ENCODE measurements at regions not wholly inside any gene's neighbourhood (a gene's known extent, or its start where the extent isn't known, plus 50 kb on each side); places are given as distances from the start of the nearest gene placed in this dataset.

GRCh38 chr5:164235300-164235891 is 730.0 kb downstream of the MAT2B start:
- Histone ChIP-seq H4K20me1 (ENCODE audit: insufficient read depth, low read length) (no peaks in the 10 kb centered on the region), H3K9ac (ENCODE audit: insufficient read depth, low read depth, low read length) (no peak overlapping the region), H3K79me2 (ENCODE audit: insufficient read depth, low read length) (no peaks in the 10 kb centered on the region), H3K9me3 (ENCODE audit: low read length) (peaks cover 13% of the 10 kb centered on the region; the same call in 1 of the 2 replicates), H3K4me2 (ENCODE audit: low read depth, low read length) (no peak overlapping the region), H3K4me3 (replicated peaks in 1 of 3; ENCODE audit: insufficient read depth in 1 of 3, low read depth in 2 of 3, low read length in 3 of 3) (no peak overlapping the region), H3K4me1 (ENCODE audit: insufficient read depth, low read length) (no peaks in the 10 kb centered on the region), H3K36me3 (replicated peaks in 1 of 2; ENCODE audit: control insufficient read depth in 1 of 2, insufficient read depth in 2 of 2, low read length in 2 of 2) (no peaks in the 10 kb centered on the region), H2AFZ (ENCODE audit: low read length) (no peak overlapping the region), H3K27me3 (ENCODE audit: control insufficient read depth in 1 of 2, insufficient read depth in 2 of 2, low read length in 2 of 2) (no peaks in the 10 kb centered on the region), H3K27ac (ENCODE audit: extremely low read length, insufficient read depth, low read length) (no peak overlapping the region)
- ATAC-seq (no peak), FAIRE-seq (no peak), DNase-seq (ENCODE audit: low spot score) (no peak)
- 43% methylated on average over 3 of the region's 3 CpGs for WGBS (ENCODE audit: low lambda C conversion rate)
- no TSS peak for BruUV-seq (replicated peaks)
- ChIA-PET CTCF (ENCODE audit: low intra/inter-chr PET ratio, low total read pairs) (no interaction called here), POLR2A (no interaction called here)
- in situ Hi-C loops (cut with HindIII; ENCODE audit: extremely low pct_ligation_motif_present, low pct_unique_long_range_greater_than_20kb), result no loop called here
- intact Hi-C loops (cut with micrococcal nuclease; ENCODE audit: unreplicated experiment), result no loop called here
- TF ChIP-seq ONECUT2 (CRISPR knock-in tag; IDR thresholded peaks at IDR 0.05) (no peak), MAFK (conservative IDR thresholded peaks at IDR 0.05 in 1 of 2, IDR thresholded peaks at IDR 0.05 in 1 of 2; ENCODE audit: low read length in 2 of 2) (no peak), RFX5 (IDR thresholded peaks at IDR 0.05; ENCODE audit: low read depth, low read length) (no peak), HOXD1 (CRISPR knock-in tag; IDR thresholded peaks at IDR 0.05) (no peak), JARID2 (CRISPR knock-in tag; IDR thresholded peaks at IDR 0.05; ENCODE audit: insufficient replicate concordance) (no peak), MAFF (IDR thresholded peaks at IDR 0.05; ENCODE audit: low read depth, low read length) (no peak), ZNF136 (CRISPR knock-in tag; IDR thresholded peaks at IDR 0.05; ENCODE audit: low read depth) (no peak), SP5 (CRISPR knock-in tag; IDR thresholded peaks at IDR 0.05; ENCODE audit: borderline replicate concordance, low read depth) (no peak), THAP11 (CRISPR knock-in tag; IDR thresholded peaks at IDR 0.05) (no peak), ZNF572 (CRISPR knock-in tag; IDR thresholded peaks at IDR 0.05) (no peak), ZNF207 (IDR thresholded peaks at IDR 0.05; ENCODE audit: borderline replicate concordance) (no peak), ZNF75D (CRISPR knock-in tag; IDR thresholded peaks at IDR 0.05; ENCODE audit: borderline replicate concordance) (no peak), RXRA (CRISPR knock-in tag; IDR thresholded peaks at IDR 0.05) (no peak), RERE (CRISPR knock-in tag; IDR thresholded peaks at IDR 0.05; ENCODE audit: low read depth) (no peak), PRDM15 (CRISPR knock-in tag; IDR thresholded peaks at IDR 0.05) (no peak)
- TF ChIP-seq, protein P1, sequence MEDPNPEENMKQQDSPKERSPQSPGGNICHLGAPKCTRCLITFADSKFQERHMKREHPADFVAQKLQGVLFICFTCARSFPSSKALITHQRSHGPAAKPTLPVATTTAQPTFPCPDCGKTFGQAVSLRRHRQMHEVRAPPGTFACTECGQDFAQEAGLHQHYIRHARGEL (CRISPR knock-in tag; IDR thresholded peaks at IDR 0.05), result no peak
